ENCODE measurements at regions not wholly inside any gene's neighbourhood (a gene's known extent, or its start where the extent isn't known, plus 50 kb on each side); places are given as distances from the start of the nearest gene placed in this dataset.

- TF ChIP-seq CTCF (IDR thresholded peaks at IDR 0.05; ENCODE audit: insufficient read depth, low read length) = no peak
- no peak for TF ChIP-seq REST (IDR thresholded peaks at IDR 0.05; ENCODE audit: insufficient replicate concordance, low read depth)
Observed at GRCh38 chr6:135796643-135797305, 54.7 kb upstream of the PDE7B start.
